Type B pancreatic cell (in vitro differentiated cells): ENCODE measurements at regions not wholly inside any gene's neighbourhood (a gene's known extent, or its start where the extent isn't known, plus 50 kb on each side); places are given as distances from the start of the nearest gene placed in this dataset.

ENCODE experiments used
- DNase-seq: peaks from one replicate; pipeline ENCODE4 v3.0.0; 2021; ENCODE audit warnings: mixed read lengths; ENCODE audit not compliant: unreplicated experiment; ENCODE audit errors: extremely low spot score
- H3K27ac Mint-ChIP-seq: 2 replicates; pipeline ENCODE4 v1.8.0; 2021; ENCODE audit warnings: mild to moderate bottlenecking, mixed read lengths
- H3K27me3 Mint-ChIP-seq: 2 replicates; pipeline ENCODE4 v1.8.0; 2021; ENCODE audit warnings: mixed read lengths
- H3K36me3 Mint-ChIP-seq: 2 replicates; pipeline ENCODE4 v1.8.0; 2021; ENCODE audit warnings: mixed read lengths
- H3K4me1 Mint-ChIP-seq: one replicate; pipeline ENCODE4 v1.8.0; 2021; ENCODE audit warnings: mixed read lengths; ENCODE audit not compliant: unreplicated experiment
- H3K4me3 Mint-ChIP-seq: 2 replicates; pipeline ENCODE4 v1.8.0; 2021; ENCODE audit warnings: mild to moderate bottlenecking, mixed read lengths
- H3K9me3 Mint-ChIP-seq: 2 replicates; pipeline ENCODE4 v1.8.0; 2021; ENCODE audit warnings: mixed read lengths
- CTCF ChIP-seq: fragments of 200-600 bp; sonication (generic); conservative IDR thresholded peaks from 2 replicates; pipeline ENCODE4 v1.5.0; 2021; ENCODE audit warnings: antibody characterized with exemption, mild to moderate bottlenecking

- H3K27me3 Mint-ChIP-seq, result no peaks in the 10 kb centered on the region
- no peaks in the 10 kb centered on the region for H3K36me3 Mint-ChIP-seq
- DNase-seq, result no peak
- no peak for TF ChIP-seq CTCF
- no peak overlapping the region for H3K27ac Mint-ChIP-seq
- H3K4me1 Mint-ChIP-seq, result peaks cover 22% of the 10 kb centered on the region
- H3K4me3 Mint-ChIP-seq, result no peak overlapping the region
- H3K9me3 Mint-ChIP-seq, result peaks cover 7% of the 10 kb centered on the region
Observed at GRCh38 chr10:44186150-44186549, 198.7 kb downstream of the CXCL12 start.

GRCh38 chr10:44185315-44185666 lies 199.6 kb downstream of the CXCL12 start:
- DNase-seq, result no peak
- TF ChIP-seq CTCF, result no peak
- H3K36me3 Mint-ChIP-seq, result no peaks in the 10 kb centered on the region
- no peaks in the 10 kb centered on the region for H3K9me3 Mint-ChIP-seq
- H3K4me3 Mint-ChIP-seq, result no peak overlapping the region
- no peaks in the 10 kb centered on the region for H3K27me3 Mint-ChIP-seq
- H3K27ac Mint-ChIP-seq, result no peak overlapping the region
- peaks cover 28% of the 10 kb centered on the region for H3K4me1 Mint-ChIP-seq

GRCh38 chr10:44184633-44185314 lies 200.1 kb downstream of the CXCL12 start:
- Mint-ChIP-seq H3K27me3 (no peaks in the 10 kb centered on the region), H3K9me3 (no peaks in the 10 kb centered on the region), H3K4me1 (peaks cover 32% of the 10 kb centered on the region), H3K27ac (no peak overlapping the region), H3K36me3 (no peaks in the 10 kb centered on the region), H3K4me3 (no peak overlapping the region)
- no peak for DNase-seq
- no peak for TF ChIP-seq CTCF

- Mint-ChIP-seq H3K9me3 (no peaks in the 10 kb centered on the region), H3K27ac (no peak overlapping the region), H3K4me3 (no peak overlapping the region), H3K36me3 (no peaks in the 10 kb centered on the region), H3K4me1 (peaks cover 32% of the 10 kb centered on the region), H3K27me3 (no peaks in the 10 kb centered on the region)
- no peak for TF ChIP-seq CTCF
- DNase-seq, result no peak
Observed at GRCh38 chr10:44183667-44184632, 200.9 kb downstream of the CXCL12 start.

- no peak overlapping the region for H3K27ac Mint-ChIP-seq
- TF ChIP-seq CTCF, result no peak
- DNase-seq, result no peak
- H3K4me1 Mint-ChIP-seq, result peaks cover 36% of the 10 kb centered on the region
- H3K36me3 Mint-ChIP-seq, result no peaks in the 10 kb centered on the region
- H3K9me3 Mint-ChIP-seq, result no peaks in the 10 kb centered on the region
- no peaks in the 10 kb centered on the region for H3K27me3 Mint-ChIP-seq
- H3K4me3 Mint-ChIP-seq, result no peak overlapping the region
Observed at GRCh38 chr10:44182909-44183308, 202.0 kb downstream of the CXCL12 start.
